ENCODE measurements at regions not wholly inside any gene's neighbourhood (a gene's known extent, or its start where the extent isn't known, plus 50 kb on each side); places are given as distances from the start of the nearest gene placed in this dataset.
"Not testable (repeated sequence)": the region's sequence is repeated elsewhere in the genome, so short reads cannot be mapped to it uniquely, and the experiment has no call there.

DNA sequence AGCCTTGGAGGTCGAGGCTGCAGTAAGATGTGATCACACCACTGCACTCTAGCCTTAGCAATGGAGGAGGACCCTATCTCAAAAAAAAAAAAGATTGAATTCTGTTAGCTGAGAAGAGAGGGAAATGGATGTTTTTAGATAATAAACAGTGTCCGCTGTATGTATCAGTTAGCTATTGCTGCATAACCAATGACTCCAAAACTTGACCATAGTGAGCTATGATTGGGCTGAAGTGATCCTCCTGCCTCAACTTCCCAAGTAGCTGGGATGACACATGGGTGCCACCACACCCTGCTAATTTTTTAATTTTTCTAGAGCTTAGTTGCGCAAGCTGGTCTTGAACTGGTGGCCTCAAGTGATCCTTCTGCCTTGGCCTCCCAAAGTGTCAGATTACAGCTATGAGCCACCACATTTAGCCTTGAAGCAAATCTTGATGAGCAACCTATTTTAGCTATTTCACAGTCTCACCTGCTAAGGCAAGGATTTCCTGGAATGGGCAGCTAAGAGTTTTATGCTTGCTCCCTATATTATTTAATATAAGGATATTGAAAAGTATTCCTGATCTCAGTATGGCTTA, 68.3 kb upstream of the ATF7IP2 start:
- DNase-seq = no peak

DNA sequence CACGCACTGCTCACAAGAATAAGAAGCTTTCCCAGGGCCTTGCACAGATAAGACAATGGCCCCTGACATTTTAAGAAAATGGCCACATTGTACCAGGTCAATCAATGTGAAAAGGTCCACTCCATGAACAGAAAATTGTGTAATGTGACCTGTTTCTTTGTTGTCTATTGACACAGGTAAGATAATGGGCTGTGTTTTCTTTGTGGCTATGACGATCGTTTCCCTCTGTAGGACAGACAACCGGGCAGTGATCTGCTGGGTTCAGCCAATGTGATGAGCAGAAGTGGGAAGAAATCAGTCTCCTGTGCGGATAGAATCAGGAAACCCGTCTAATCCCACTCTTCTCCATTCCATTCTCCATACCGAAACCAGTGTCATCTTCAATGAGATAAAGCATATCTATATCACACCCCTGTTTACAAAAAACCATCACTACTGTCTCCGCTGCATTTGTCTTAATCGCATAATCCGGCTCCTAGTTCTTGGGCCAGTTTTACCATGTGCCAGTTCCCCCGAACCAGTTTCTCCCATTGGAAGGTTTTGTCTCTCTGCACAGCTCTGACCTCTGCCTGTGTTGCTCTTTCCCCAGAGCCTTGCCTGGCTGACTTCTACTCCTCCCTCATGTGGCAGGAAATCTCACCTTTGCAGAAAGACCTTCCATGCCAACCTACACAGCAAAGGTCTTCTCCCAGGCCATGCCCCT, 66.9 kb upstream of the ATF7IP2 start:
- DNase-seq = no peak

DNA sequence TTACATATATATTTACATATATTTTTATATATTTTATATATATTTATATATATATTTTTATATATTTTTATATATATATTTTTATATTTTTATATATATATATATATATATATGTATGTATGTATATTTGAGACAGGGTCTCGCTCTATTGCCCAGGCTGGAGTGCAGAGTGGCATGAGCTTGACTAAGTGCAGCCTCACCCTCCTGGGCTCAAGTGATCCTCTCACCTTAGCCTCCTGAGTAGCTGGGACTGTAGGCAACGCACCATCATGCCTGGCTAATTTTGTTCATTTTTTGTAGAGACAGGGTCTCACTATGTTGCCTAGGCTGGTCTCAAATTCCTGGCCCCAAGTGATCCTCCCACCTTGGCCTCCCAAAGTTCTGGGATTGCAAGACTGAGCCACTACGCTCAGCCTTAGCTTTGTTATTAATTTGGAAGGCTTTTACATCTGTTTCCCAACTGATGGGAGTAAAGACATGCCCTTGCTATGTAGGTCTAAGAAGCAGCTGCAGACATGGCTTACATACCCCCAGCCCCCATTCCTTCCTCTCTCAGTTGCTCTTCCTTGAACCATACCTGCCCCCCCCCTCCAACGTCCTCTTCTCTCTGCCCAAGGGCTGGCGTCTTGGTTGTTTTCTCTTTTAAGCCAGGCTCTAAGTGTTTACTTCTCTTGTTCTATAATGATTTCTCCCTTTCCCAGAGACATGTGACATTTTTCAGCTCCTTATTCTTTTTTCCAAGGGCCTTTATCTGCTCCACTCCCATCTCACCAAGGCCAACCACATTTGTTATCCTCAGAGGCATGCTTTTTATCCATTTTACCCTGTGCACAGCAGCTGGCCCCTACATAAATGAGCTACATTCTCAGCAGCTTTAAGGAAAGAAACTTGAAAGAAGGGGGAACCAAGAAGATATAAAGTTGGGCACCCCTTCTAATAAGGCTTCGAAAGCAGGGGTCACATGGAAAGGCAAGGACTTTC, 64.2 kb upstream of the ATF7IP2 start:
- DNase-seq = no peak

DNA sequence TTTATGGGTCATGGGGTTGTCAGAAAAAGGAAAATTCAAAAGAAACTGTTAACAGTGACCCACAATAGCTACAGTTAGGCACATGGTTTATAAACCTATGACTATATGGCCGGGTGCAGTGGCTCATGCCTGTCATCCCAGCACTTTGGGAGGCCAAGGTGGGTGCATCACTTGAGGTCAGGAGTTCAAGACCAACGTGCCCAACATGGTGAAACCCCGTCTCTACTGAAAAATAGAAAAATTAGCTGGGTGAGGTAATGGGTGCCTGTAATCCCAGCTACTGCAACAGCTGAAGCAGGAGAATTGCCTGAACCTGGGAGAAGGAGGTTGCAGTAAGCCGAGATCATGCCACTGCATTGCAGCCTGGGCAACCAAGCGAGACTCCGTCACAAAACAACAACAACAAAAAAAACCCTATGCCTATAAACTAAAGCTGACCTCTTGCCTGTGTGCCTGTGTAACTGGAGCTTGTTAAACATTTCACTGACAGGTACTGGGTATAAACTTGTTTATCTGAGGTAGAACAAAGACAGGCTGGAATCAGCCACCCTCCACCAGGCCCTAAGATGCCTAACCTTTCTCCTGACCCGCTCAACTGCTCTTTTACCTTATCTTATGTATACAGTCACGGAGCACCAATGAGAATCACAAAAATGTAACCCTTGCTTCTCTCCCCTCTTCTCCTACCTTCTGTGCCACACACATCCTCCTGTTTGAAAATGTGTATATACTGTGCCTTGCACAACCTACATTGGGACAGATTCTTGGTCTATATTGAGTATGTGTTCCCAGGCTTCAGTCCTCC, 62.9 kb upstream of the ATF7IP2 start:
- DNase-seq = no peak

GRCh38 chr16:10323528-10323869, 62.4 kb upstream of the ATF7IP2 start:
- DNase-seq = no peak

- no peak for DNase-seq
These were observed 61.7 kb upstream of the ATF7IP2 start for GRCh38 chr16:10324210-10324609.

GRCh38 chr16:10325783-10326543, 59.9 kb upstream of the ATF7IP2 start:
- DNase-seq = no peak

DNA sequence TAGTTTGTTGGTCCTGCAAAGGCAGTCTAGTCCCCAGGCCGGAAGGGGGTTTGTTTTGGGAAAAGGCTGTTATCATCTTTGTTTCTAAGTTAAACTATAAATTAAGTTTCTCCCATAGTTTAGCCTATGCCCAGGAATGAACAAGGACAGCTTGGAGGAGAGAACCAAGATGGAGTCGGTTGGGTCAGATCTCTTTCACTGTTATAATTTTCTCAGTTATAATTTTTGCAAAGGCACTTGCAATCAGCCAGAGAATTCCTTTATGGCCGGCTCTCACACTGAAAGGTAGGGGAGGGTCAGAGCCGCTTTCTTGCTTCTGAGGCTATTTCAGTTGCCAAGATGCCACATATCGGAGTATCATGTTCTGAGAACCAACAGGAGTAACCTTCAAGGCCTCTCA, 59.2 kb upstream of the ATF7IP2 start:
- no peak for DNase-seq

DNA sequence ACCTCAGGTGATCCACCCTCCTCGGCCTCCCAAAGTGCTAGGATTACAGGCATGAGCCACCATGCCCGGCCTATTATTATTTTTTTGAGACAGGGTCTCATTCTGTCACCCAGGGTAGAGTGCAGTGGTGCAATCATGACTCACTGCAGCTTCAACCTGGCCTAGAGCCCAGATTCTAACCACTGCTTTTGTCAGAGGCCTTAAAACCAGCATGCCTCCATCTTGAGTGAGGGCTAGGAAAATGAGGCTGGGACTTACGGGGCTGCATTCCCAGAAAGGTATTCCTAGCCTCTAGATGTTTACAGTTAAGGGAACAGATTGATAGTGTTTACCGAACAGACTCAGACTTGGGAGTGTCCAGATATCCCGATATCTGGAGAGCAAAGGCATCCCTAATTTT, 57.6 kb upstream of the ATF7IP2 start:
- not testable (repeated sequence) for DNase-seq

- DNase-seq = no peak
These were observed 53.6 kb upstream of the ATF7IP2 start for GRCh38 chr16:10332241-10332640.

DNA sequence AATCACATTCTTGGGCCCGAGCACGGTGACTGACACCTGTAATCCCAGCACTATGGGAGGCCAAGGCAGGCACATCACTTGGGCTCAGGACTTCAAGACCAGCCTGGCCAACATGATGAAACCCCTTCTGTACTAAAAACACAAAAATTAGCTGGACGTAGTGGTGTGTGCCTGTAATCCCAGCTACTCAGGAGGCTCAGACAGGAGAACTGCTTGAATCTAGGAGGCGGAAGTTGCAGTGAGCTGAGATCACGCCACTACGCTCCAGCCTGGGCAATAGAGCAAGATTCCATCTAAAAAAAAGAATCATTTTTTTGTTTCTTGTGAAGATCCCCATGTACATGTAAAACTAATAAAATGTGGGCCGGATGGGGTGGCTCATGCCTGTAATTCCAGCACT, 53.1 kb upstream of the ATF7IP2 start:
- DNase-seq = no peak

DNA sequence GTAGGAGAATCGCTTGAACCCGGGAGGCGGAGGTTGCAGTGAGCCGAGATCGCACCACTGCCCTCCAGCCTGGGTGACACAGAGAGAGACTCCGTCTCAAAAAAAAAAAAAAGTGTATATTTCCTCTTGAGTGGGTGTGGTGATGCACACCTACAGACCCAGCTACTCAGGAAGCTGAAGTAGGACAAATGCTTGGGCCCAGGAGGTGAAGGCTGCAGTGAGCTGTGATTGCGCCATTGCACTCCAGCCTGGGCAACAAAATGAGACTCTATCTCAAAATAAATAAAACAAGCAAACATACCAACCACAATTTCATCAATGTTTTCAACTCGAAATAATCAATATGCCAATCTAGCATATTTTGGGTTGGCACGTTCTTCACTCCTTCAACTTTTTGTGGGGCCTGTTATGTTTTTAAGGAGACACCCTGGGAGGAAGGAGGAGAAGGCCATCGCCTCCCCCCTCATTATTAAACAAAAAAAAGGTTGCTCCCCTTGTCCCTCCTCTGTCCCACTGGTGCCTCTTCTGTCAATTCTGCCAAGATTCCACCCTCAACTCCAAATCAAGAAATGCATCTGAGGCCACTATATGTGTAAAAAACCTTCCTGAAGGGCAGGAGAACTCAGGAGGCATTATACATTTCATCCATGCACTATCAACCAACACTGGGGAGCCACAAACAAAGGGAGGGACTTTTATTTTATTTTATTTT, 52.4 kb upstream of the ATF7IP2 start:
- DNase-seq = no peak

DNA sequence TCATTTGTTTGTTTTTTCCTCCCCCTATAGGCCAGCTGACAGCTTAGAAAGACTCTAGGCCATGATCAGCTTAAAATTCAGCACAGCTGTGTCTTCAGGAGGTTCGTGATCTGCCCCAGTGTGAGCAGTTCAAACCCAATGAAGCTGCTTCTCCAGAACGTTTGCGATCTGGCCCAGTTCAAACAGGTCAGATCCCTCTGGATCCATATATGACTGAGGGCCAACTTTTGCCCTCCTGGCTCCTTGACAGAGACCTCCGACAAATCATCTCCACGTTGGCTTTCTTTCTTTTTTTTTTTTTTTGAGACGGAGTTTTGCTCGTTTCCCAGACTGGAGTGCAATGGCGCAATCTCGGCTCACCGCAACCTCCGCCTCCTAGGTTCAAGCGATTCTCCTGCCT, 50.2 kb upstream of the ATF7IP2 start:
- DNase-seq = no peak

Data from SIG-M5 (cell line).